IMR-90 (cell line): ENCODE measurements at regions not wholly inside any gene's neighbourhood (a gene's known extent, or its start where the extent isn't known, plus 50 kb on each side); places are given as distances from the start of the nearest gene placed in this dataset.

Source experiments
- ATAC-seq: fragments of 200-7000 bp; cut with Tn5 transposase; 2 replicates; pipeline ENCODE4 v1.9.1; 2020; ENCODE audit warnings: low read depth, mild to moderate bottlenecking, moderate library complexity
- BruUV-seq: library from RNA; stranded (reverse); fragments of 400-500 nt; replicated peaks from 2 replicates; lab custom pipeline; 2021; lab: Mats Ljungman, UMichigan
- CTCF ChIA-PET: fragments of 300-600 bp; formaldehyde crosslinking; extraction: SDS; loops from one replicate; lab custom pipeline; 2021; ENCODE audit warnings: antibody characterized with exemption; lab: Yijun Ruan, JAX
- POLR2A ChIA-PET: fragments of 300-600 bp; sonication (Branson Sonifier 250); formaldehyde crosslinking; loops from one replicate; lab custom pipeline; 2022; ENCODE audit warnings: antibody characterized with exemption; ENCODE audit not compliant: unreplicated experiment; lab: Charles Lee
- DNase-seq: peaks from one replicate; pipeline ENCODE4 v3.0.0; 2013
- H2AFZ ChIP-seq: replicated peaks from 2 replicates; pipeline ENCODE3; 2013; ENCODE audit warnings: low read length, mild to moderate bottlenecking; ENCODE audit not compliant: poor library complexity
- H2AK5ac ChIP-seq: 2 replicates; pipeline ENCODE4 v1.6.1; 2013; ENCODE audit warnings: low read depth, low read length, inconsistent platforms
- H2AK9ac ChIP-seq: replicated peaks from 2 replicates; pipeline ENCODE3; 2013; ENCODE audit warnings: mild to moderate bottlenecking, low read depth, low read length, moderate library complexity; ENCODE audit not compliant: poor library complexity
- H2BK120ac ChIP-seq: 2 replicates; pipeline ENCODE4 v1.6.1; 2013; ENCODE audit warnings: low read depth, low read length, inconsistent platforms
- H2BK15ac ChIP-seq: 3 replicates; pipeline ENCODE4 v1.6.1; 2013; ENCODE audit warnings: low read depth, low read length, inconsistent platforms
- H2BK20ac ChIP-seq: 2 replicates; pipeline ENCODE4 v1.6.1; 2013; ENCODE audit warnings: low read depth, mild to moderate bottlenecking, inconsistent platforms, low read length, moderate library complexity
- H2BK5ac ChIP-seq: 2 replicates; pipeline ENCODE4 v1.6.1; 2013; ENCODE audit warnings: mild to moderate bottlenecking, low read depth, low read length, inconsistent platforms; ENCODE audit not compliant: poor library complexity, severe bottlenecking
- H3K14ac ChIP-seq: replicated peaks from 2 replicates; pipeline ENCODE4 v1.6.1; 2013; ENCODE audit warnings: low read depth, low read length, inconsistent platforms
- H3K18ac ChIP-seq: 2 replicates; pipeline ENCODE4 v1.6.1; 2013; ENCODE audit warnings: low read depth, low read length, control low read depth
- H3K23ac ChIP-seq: 2 replicates; pipeline ENCODE4 v1.6.1; 2013; ENCODE audit warnings: low read depth, low read length, inconsistent platforms
- H3K27ac ChIP-seq: 2 replicates; pipeline ENCODE4 v1.5.1; 2013; ENCODE audit warnings: mild to moderate bottlenecking, control low read depth, low read length; ENCODE audit not compliant: insufficient read depth
- H3K27me3 ChIP-seq: 2 replicates; pipeline ENCODE4 v1.6.1; 2013; ENCODE audit warnings: low read length; ENCODE audit not compliant: control insufficient read depth, insufficient read depth
- H3K36me3 ChIP-seq: 2 replicates; pipeline ENCODE4 v1.6.1; 2013; ENCODE audit warnings: low read length, mixed read lengths; ENCODE audit not compliant: control insufficient read depth, insufficient read depth
- H3K4ac ChIP-seq: 2 replicates; pipeline ENCODE4 v1.6.1; 2013; ENCODE audit warnings: low read depth, low read length, inconsistent platforms
- H3K4me1 ChIP-seq: 2 replicates; pipeline ENCODE4 v1.6.1; 2013; ENCODE audit warnings: low read length, mixed read lengths; ENCODE audit not compliant: control insufficient read depth, insufficient read depth
- H3K4me2 ChIP-seq: 2 replicates; pipeline ENCODE4 v1.6.1; 2013; ENCODE audit warnings: low read depth, mild to moderate bottlenecking, control low read depth, low read length, moderate library complexity
- H3K4me3 ChIP-seq: 2 replicates; pipeline ENCODE4 v1.5.1; 2013; ENCODE audit warnings: low read depth, mild to moderate bottlenecking, control low read depth, low read length, moderate library complexity; ENCODE audit not compliant: insufficient read depth
- H3K56ac ChIP-seq: 2 replicates; pipeline ENCODE4 v1.6.1; 2013; ENCODE audit warnings: low read length, inconsistent platforms; ENCODE audit not compliant: insufficient read depth; ENCODE audit errors: extremely low read depth
- H3K79me1 ChIP-seq, 2 experiments: 2 replicates each; pipeline ENCODE4 v1.6.1; 2013; ENCODE audit warnings: low read length in 2 of 2, inconsistent platforms in 1 of 2, low read depth in 1 of 2
- H3K9ac ChIP-seq: 2 replicates; pipeline ENCODE4 v1.6.1; 2013; ENCODE audit warnings: low read depth, low read length, control low read depth
- H3K9me1 ChIP-seq: 2 replicates; pipeline ENCODE4 v1.6.1; 2013; ENCODE audit warnings: low read length, inconsistent platforms; ENCODE audit not compliant: insufficient read depth
- H3K9me3 ChIP-seq: 2 replicates; pipeline ENCODE4 v1.6.1; 2013; ENCODE audit warnings: low read length; ENCODE audit not compliant: control insufficient read depth, insufficient read depth
- H4K20me1 ChIP-seq: 2 replicates; pipeline ENCODE4 v1.6.1; 2013; ENCODE audit warnings: low read length, inconsistent platforms; ENCODE audit not compliant: insufficient read depth
- H4K5ac ChIP-seq: 2 replicates; pipeline ENCODE4 v1.6.1; 2013; ENCODE audit warnings: mild to moderate bottlenecking, low read depth, low read length, control low read depth
- H4K8ac ChIP-seq, 2 experiments: 2 replicates each; pipeline ENCODE4 v1.6.1; 2013; ENCODE audit warnings: low read depth in 2 of 2, low read length in 2 of 2, control low read depth in 1 of 2, inconsistent platforms in 1 of 2
- H4K91ac ChIP-seq: 2 replicates; pipeline ENCODE4 v1.6.1; 2013; ENCODE audit warnings: low read depth, low read length, inconsistent platforms; ENCODE audit not compliant: insufficient read depth
- BHLHE40 ChIP-seq: fragments of 150-350 bp; IDR thresholded peaks from 2 replicates; pipeline ENCODE4 v1.6.1; 2016; ENCODE audit warnings: mild to moderate bottlenecking, low read depth, low read length
- CEBPB ChIP-seq: IDR thresholded peaks from 2 replicates; pipeline ENCODE4 v1.6.1; 2012; ENCODE audit warnings: low read depth, low read length, improper control_type of control experiment
- CHD1 ChIP-seq: IDR thresholded peaks from 2 replicates; pipeline ENCODE4 v1.6.1; 2012; ENCODE audit warnings: low read depth, low read length, improper control_type of control experiment
- ELK1 ChIP-seq: fragments of 150-350 bp; IDR thresholded peaks from 2 replicates; pipeline ENCODE4 v1.6.1; 2016; ENCODE audit warnings: low read depth, mild to moderate bottlenecking, low read length, moderate library complexity, borderline replicate concordance
- FOS ChIP-seq: fragments of 150-350 bp; IDR thresholded peaks from 2 replicates; pipeline ENCODE4 v1.6.1; 2016; ENCODE audit warnings: low read depth, low read length
- MXI1 ChIP-seq: IDR thresholded peaks from 2 replicates; pipeline ENCODE4 v1.6.1; 2012; ENCODE audit warnings: low read depth, mild to moderate bottlenecking, low read length, moderate library complexity, borderline replicate concordance
- NFE2L2 ChIP-seq: fragments of 150-350 bp; IDR thresholded peaks from 2 replicates; pipeline ENCODE4 v1.6.1; 2016; ENCODE audit warnings: low read depth, mild to moderate bottlenecking, low read length
- POLR2A ChIP-seq: IDR thresholded peaks from 2 replicates; pipeline ENCODE4 v1.6.1; 2012; ENCODE audit warnings: mild to moderate bottlenecking, low read depth, low read length
- RAD21 ChIP-seq: IDR thresholded peaks from 2 replicates; pipeline ENCODE4 v1.6.1; 2012; ENCODE audit warnings: low read length, improper control_type of control experiment
- RCOR1 ChIP-seq: IDR thresholded peaks from 2 replicates; pipeline ENCODE4 v1.6.1; 2012; ENCODE audit warnings: mild to moderate bottlenecking, low read length, improper control_type of control experiment; ENCODE audit not compliant: insufficient replicate concordance
- RFX5 ChIP-seq: IDR thresholded peaks from 2 replicates; pipeline ENCODE4 v1.8.0; 2012; ENCODE audit warnings: low read depth, mild to moderate bottlenecking, low read length, moderate library complexity
- WGBS, 2 experiments: methylation state at CpG; one replicate each; pipeline versions ENCODE4 v1.1.5 to v1.1.7; 2013; ENCODE audit warnings: missing lambda C conversion rate in 2 of 2; ENCODE audit not compliant: insufficient read length in 1 of 2; ENCODE audit errors: extremely low coverage in 2 of 2; 5-methylcytosine and 5-hydroxymethylcytosine counted together
- dilution Hi-C: fragments of 300-500 bp; cut with HindIII; formaldehyde crosslinking; loops from one replicate; pipeline ENCODE4 v1.14.3; 2018; ENCODE audit warnings: low sequenced_read_pairs; ENCODE audit not compliant: unreplicated experiment
- in situ Hi-C: fragments of 300-500 bp; cut with MboI; formaldehyde crosslinking; loops from 3 replicates; pipeline ENCODE4 v1.14.3; 2019; ENCODE audit warnings: low sequenced_read_pairs, inconsistent platforms, mixed read lengths
- intact Hi-C: fragments of 100-400 bp; cut with micrococcal nuclease; formaldehyde crosslinking; loops from 2 replicates; pipeline ENCODE4 v1.10.0; 2022

- no peak overlapping the region for H3K23ac ChIP-seq
Measured at GRCh38 chr1:34277150-34277549, 100.4 kb downstream of the C1orf94 start.

More at GRCh38 chr1:34277150-34277549, 100.4 kb downstream of the C1orf94 start:
- Histone ChIP-seq H3K14ac (no peak overlapping the region), H3K4me2 (no peak overlapping the region), H3K27ac (no peak overlapping the region), H2BK15ac (no peak overlapping the region), H3K36me3 (no peaks in the 10 kb centered on the region), H4K8ac (no peak overlapping the region), H4K91ac (no peak overlapping the region), H3K4me1 (no peaks in the 10 kb centered on the region), H3K4me3 (no peak overlapping the region), H2AK9ac (no peak overlapping the region), H4K5ac (no peak overlapping the region), H2AFZ (no peak overlapping the region), H2BK120ac (no peak overlapping the region), H3K9me1 (no peaks in the 10 kb centered on the region), H3K18ac (no peak overlapping the region), H3K79me1 (no peaks in the 10 kb centered on the region), H3K27me3 (no peaks in the 10 kb centered on the region), H3K56ac (no peak overlapping the region), H3K9ac (no peak overlapping the region), H2AK5ac (no peak overlapping the region), H4K20me1 (no peaks in the 10 kb centered on the region), H3K9me3 (peaks cover 36% of the 10 kb centered on the region), H2BK5ac (no peak overlapping the region), H3K4ac (no peak overlapping the region), H2BK20ac (no peak overlapping the region)
- POLR2A ChIA-PET = no interaction called here
- no TSS peak for BruUV-seq
- CTCF ChIA-PET = no interaction called here
- TF ChIP-seq BHLHE40 = no peak
- no peak for TF ChIP-seq NFE2L2
- TF ChIP-seq POLR2A = no peak
- no peak for TF ChIP-seq MXI1
- TF ChIP-seq CHD1 = no peak
- no peak for TF ChIP-seq RCOR1
- TF ChIP-seq CEBPB = no peak
- no peak for TF ChIP-seq RFX5
- TF ChIP-seq ELK1 = no peak
- TF ChIP-seq FOS = no peak
- no peak for TF ChIP-seq RAD21
- intact Hi-C loops = no loop called here
- no peak for DNase-seq
- dilution Hi-C loops = no loop called here
- WGBS, 2 experiments = no CpG with 5 or more reads among the region's 2 CpGs
- in situ Hi-C loops = no loop called here
- ATAC-seq = no peak
